HG02610 (cell line): ENCODE measurements at regions not wholly inside any gene's neighbourhood (a gene's known extent, or its start where the extent isn't known, plus 50 kb on each side); places are given as distances from the start of the nearest gene placed in this dataset.
"Not testable (repeated sequence)": the region's sequence is repeated elsewhere in the genome, so short reads cannot be mapped to it uniquely, and the experiment has no call there.

ENCODE experiments used
- ATAC-seq: cut with Tn5 transposase; IDR thresholded peaks from one replicate; pipeline ENCODE4 v1.9.1; 2021; ENCODE audit warnings: mild to moderate bottlenecking, moderate library complexity; ENCODE audit not compliant: unreplicated experiment

- not testable (repeated sequence) for ATAC-seq
Measured at GRCh38 chr9:41771693-41772092, 357.5 kb downstream of the CNTNAP3B start.

DNA sequence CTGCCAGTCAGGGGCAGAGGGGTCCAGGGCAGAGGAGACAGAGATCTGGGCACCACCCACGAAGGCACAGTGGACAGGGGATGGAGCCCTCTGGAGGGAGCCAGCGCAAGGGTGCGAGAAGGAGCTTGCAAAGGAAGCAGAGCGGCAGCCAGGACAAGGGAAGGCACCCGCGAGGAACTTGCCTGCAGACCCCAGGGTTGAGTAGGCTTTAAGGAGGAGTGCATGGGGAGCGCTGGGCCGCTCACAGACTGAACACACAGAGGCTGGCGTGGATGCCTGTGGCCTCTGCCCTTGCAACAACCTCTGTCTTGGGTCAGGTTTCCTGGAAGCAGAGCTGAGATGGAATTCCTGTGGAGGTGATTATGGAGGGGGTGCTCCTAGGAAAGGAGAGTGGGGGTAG lies 374.4 kb downstream of the CNTNAP3B start:
- not testable (repeated sequence) for ATAC-seq

GRCh38 chr9:41754403-41754802 lies 374.8 kb downstream of the CNTNAP3B start:
- ATAC-seq: not testable (repeated sequence)

- not testable (repeated sequence) for ATAC-seq
Measured at GRCh38 chr9:41741897-41742296, 387.3 kb downstream of the CNTNAP3B start.

GRCh38 chr9:41741173-41741572 lies 388.1 kb downstream of the CNTNAP3B start:
- not testable (repeated sequence) for ATAC-seq

- ATAC-seq: not testable (repeated sequence)
Measured at GRCh38 chr9:41738681-41739080, 390.5 kb downstream of the CNTNAP3B start.

DNA sequence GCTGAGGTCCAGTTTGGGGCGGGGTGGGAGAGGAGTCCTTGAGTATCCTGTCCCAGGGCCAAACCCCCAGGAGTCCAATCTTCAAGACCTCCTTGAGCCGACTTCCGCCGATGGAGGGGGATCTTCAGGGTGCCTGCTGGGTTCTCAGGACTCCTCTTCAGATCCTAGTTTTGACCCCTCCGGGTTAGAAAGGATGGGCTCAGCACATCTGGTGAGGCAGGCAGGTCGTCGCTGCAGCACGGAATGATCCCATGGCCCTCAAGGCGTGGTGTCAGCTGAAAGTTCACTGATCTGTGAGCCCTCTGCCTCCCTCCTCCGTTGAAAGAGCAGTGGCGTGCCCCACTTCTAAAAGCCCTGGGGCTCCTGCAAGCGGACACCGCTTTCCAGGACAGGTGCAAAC lies 430.0 kb downstream of the CNTNAP3B start:
- ATAC-seq: not testable (repeated sequence)

- not testable (repeated sequence) for ATAC-seq
Measured at GRCh38 chr9:41697080-41697479, 432.1 kb downstream of the CNTNAP3B start.

DNA sequence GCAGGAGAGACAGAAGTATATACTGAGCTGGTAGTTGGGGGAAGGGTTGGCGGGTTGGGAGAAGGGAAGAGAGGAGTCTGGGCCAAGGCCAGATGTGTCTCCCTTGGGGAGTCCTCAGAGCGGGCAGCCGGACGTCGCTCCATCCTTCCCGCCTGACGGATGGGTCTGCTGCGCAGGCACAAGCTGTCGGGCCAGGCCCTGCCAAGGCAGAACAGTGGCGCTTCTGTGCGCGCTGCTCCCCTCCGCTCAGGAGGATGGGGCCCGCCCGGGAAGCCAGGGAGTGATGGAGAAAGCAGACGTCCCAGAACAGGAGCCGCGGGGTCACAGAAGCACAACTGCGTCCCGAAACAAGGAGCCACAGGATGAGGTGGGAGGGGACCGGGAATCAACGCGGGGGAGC lies 449.9 kb downstream of the CNTNAP3B start:
- ATAC-seq: not testable (repeated sequence)

- not testable (repeated sequence) for ATAC-seq
Measured at GRCh38 chr9:41663497-41664036, 465.7 kb downstream of the CNTNAP3B start.

- ATAC-seq: not testable (repeated sequence)
Measured at GRCh38 chr9:41658706-41659105, 469.6 kb upstream of the ZNG1F start.

DNA sequence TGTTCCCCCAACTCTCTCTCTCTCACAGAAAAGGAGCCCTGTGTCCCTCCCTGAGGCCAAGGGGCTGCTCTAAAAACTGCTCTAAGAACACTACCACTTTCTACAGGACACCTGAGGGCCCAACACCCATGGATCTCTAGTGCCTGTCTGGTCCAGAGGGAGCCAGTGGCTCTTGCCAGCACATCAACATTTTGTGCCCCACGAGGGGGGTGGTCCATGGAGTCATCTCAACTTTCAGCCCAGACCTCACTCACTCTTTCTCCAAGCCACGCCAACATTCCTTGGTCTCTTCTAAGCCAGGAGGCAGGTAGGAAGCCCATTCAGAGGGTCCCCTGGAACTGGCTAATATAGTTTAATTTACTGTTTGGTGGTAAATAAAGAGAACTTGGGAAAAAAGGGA lies 469.0 kb upstream of the ZNG1F start:
- ATAC-seq: not testable (repeated sequence)

DNA sequence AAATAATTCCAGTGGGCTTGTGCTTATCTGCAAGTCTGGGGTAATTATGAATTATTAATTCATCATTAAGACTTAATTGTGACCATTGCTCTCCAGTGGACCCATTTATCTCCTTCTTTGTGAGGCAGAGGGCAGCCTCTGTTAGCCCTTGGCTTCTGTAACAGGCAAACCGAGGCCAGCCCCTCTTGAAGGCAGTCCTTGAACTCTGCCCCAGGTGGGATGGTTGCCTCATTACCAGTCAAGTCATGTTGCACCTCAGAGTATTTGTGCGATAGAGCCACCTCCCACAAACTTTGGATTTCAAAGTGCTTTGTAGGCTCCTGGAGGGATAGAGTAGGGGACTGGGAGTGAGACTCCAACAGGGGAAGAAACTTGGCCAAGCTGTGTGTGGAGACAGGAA lies 468.0 kb upstream of the ZNG1F start:
- not testable (repeated sequence) for ATAC-seq

GRCh38 chr9:41655071-41655554 lies 466.0 kb upstream of the ZNG1F start:
- not testable (repeated sequence) for ATAC-seq

GRCh38 chr9:41654349-41654748 lies 465.2 kb upstream of the ZNG1F start:
- ATAC-seq: not testable (repeated sequence)

- not testable (repeated sequence) for ATAC-seq
Measured at GRCh38 chr9:41653560-41654340, 464.6 kb upstream of the ZNG1F start.

GRCh38 chr9:41652800-41653199 lies 463.7 kb upstream of the ZNG1F start:
- ATAC-seq: not testable (repeated sequence)

DNA sequence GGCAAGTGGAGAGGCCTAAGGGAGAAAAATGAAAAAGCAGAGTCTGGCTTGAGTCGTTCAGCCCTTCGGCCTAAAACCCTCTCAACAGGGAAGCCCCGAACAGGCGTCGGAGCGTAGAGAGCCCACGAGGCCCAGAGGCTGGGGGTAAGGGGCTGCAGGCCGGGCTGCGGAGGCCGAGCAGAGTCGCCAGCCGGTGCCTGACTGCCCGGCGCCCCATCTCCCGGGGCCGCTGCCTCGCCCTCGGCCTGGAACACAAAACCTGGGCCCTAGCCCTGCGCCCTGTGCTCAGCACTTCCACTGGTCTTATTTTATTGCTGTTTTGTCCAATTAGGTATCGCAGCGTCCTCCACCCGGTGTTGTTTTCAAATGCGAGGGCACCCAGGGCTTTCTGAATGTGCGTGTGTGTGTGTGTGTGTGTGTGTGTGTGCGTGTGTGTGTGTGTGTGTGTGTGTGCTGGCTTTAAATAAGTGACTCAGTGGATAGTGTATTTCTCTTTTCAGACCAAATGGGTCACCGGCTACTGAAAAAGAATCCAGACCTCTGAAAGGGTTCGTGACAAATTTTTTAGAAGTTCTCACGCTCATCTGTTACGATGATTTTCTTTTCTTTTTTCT lies 463.1 kb upstream of the ZNG1F start:
- ATAC-seq: not testable (repeated sequence)

DNA sequence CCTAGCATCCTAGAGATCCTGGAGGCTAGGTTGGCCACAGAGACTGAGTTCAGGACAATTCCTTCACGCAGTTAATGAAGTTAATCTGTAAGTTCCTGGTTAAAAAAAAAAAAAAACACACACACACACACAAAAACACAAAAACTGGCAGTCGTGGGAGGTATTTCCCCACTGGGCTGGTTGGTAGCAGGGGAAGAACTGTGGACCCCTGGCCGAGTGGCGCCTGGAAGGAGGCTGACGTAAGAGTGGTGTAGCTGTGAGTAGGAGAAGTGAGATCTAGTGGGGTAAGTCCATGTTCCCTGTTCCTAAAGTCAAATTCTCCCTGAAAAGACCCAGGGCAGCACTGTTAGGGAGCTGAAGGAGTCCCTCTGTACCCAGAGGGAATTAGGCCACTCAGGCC lies 461.0 kb upstream of the ZNG1F start:
- ATAC-seq: not testable (repeated sequence)

GRCh38 chr9:41648564-41648963 lies 459.4 kb upstream of the ZNG1F start:
- not testable (repeated sequence) for ATAC-seq

- not testable (repeated sequence) for ATAC-seq
Measured at GRCh38 chr9:41646246-41646645, 457.1 kb upstream of the ZNG1F start.
